ENCODE measurements at regions not wholly inside any gene's neighbourhood (a gene's known extent, or its start where the extent isn't known, plus 50 kb on each side); places are given as distances from the start of the nearest gene placed in this dataset.

DNA sequence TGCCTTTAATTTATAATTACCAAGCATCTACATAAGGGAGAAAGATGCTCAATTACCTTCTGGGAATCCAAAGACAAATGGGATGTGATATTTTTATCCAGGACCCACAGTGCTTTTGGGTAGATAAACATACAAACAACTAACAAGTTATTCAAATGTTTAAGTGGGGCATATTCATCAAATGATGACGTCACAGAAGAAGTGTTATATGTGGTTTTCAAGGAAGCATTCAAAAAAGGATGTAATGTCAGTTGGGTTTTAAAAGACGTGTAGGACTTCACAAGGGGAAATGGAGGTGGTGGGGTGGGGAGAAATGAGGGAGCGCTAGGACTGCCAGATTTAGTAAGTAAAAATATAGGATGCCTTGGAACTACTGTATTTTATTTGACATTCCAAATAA, 915.9 kb downstream of the KCNA4 start:
- no peaks in the 10 kb centered on the region for H3F3A ChIP-seq (ENCODE audit: control insufficient read depth, insufficient read depth)

DNA sequence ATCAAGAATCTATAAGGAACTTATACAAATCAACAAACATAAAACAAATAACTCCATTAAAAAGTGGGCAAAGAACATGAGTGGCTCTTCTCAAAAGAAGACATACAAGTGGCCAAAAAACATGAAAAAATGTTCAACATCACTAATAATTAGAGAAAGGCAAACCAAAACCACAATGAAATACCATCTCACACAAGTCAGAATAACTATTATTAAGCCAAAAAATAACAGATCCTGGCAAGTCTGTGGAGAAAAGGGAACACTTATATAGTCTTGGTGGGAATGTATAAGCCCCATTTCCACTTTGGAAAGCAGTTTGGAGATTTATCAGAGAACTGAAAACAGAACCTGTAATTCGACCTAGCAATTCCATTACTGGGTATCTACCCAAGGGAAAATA, 921.0 kb downstream of the KCNA4 start:
- Histone ChIP-seq H3K4me1 (ENCODE audit: control insufficient read depth, low read length) (no peaks in the 10 kb centered on the region), H3K4me2 (ENCODE audit: low read length) (no peak overlapping the region), H3K27ac (ENCODE audit: low read depth, low read length) (no peak overlapping the region), H3K4me3 (ENCODE audit: low read length) (no peak overlapping the region), H3K27me3 (ENCODE audit: control insufficient read depth, low read length) (no peaks in the 10 kb centered on the region), H3K36me3 (ENCODE audit: control insufficient read depth, low read length) (no peaks in the 10 kb centered on the region), H3F3A (ENCODE audit: control insufficient read depth, insufficient read depth) (no peaks in the 10 kb centered on the region), H3K9me3 (ENCODE audit: control insufficient read depth, insufficient read depth, low read length) (no peaks in the 10 kb centered on the region), H3K79me2 (ENCODE audit: control insufficient read depth, low read length) (no peaks in the 10 kb centered on the region), H4K20me1 (ENCODE audit: control insufficient read depth, insufficient read depth, low read depth, low read length) (no peaks in the 10 kb centered on the region), H3K9me2 (replicated peaks; ENCODE audit: control insufficient read depth, low read length) (no peaks in the 10 kb centered on the region)
- TF ChIP-seq, protein P1, sequence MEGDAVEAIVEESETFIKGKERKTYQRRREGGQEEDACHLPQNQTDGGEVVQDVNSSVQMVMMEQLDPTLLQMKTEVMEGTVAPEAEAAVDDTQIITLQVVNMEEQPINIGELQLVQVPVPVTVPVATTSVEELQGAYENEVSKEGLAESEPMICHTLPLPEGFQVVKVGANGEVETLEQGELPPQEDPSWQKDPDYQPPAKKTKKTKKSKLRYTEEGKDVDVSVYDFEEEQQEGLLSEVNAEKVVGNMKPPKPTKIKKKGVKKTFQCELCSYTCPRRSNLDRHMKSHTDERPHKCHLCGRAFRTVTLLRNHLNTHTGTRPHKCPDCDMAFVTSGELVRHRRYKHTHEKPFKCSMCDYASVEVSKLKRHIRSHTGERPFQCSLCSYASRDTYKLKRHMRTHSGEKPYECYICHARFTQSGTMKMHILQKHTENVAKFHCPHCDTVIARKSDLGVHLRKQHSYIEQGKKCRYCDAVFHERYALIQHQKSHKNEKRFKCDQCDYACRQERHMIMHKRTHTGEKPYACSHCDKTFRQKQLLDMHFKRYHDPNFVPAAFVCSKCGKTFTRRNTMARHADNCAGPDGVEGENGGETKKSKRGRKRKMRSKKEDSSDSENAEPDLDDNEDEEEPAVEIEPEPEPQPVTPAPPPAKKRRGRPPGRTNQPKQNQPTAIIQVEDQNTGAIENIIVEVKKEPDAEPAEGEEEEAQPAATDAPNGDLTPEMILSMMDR (IDR thresholded peaks at IDR 0.05; ENCODE audit: low read depth, low read length, poor library complexity, severe bottlenecking) = no peak
- TF ChIP-seq EZH2phosphoT487 (IDR thresholded peaks at IDR 0.05; ENCODE audit: borderline replicate concordance, low read length) = no peak

More for the DNA sequence above, 915.9 kb downstream of the KCNA4 start:
- Histone ChIP-seq H3K27me3 (ENCODE audit: control insufficient read depth, low read length) (no peaks in the 10 kb centered on the region), H3K9me3 (ENCODE audit: control insufficient read depth, insufficient read depth, low read length) (no peaks in the 10 kb centered on the region), H3K4me3 (ENCODE audit: low read length) (no peak overlapping the region), H3K36me3 (ENCODE audit: control insufficient read depth, low read length) (no peaks in the 10 kb centered on the region), H3K9me2 (replicated peaks; ENCODE audit: control insufficient read depth, low read length) (no peaks in the 10 kb centered on the region), H3K79me2 (ENCODE audit: control insufficient read depth, low read length) (no peaks in the 10 kb centered on the region), H3K4me1 (ENCODE audit: control insufficient read depth, low read length) (no peaks in the 10 kb centered on the region), H3K4me2 (ENCODE audit: low read length) (no peak overlapping the region), H4K20me1 (ENCODE audit: control insufficient read depth, insufficient read depth, low read depth, low read length) (no peaks in the 10 kb centered on the region), H3K27ac (ENCODE audit: low read depth, low read length) (no peak overlapping the region)
- TF ChIP-seq, protein P1 (IDR thresholded peaks at IDR 0.05; ENCODE audit: low read depth, low read length, poor library complexity, severe bottlenecking) = no peak
- TF ChIP-seq EZH2phosphoT487 (IDR thresholded peaks at IDR 0.05; ENCODE audit: borderline replicate concordance, low read length) = no peak

DNA sequence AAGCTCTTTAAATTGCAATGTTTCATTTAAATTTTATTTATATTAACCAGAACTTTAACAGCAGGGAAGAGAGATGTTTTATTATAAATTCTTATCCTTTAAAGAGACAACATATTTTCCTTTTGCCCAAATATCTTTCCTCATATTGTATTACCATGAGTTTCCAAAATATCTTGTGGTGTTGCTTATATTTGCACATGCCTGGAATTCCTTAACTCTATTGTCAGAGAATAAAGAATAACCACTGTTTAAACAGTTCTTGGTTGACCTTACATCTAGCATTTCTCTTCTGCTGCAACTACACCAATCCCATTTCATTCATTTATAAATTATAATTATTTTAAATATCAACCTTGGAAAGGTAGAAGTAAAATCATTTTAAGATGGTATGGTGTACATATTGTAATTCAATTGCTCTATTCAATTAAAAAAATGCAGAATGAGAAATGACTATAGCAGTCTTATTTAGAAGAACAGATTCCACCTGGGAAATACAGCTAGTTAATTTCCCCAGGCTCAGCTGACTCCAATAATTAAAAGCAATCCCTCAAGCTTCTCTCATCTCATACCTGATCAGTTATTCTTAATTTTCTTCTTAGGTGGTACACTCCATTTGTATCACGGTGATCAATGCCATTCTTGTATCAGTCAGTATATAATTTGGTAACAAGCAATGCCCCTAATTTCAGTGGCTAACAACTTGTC, 923.3 kb downstream of the KCNA4 start:
- H3K4me3 ChIP-seq (ENCODE audit: low read length) = no peak overlapping the region
- TF ChIP-seq EZH2phosphoT487 (IDR thresholded peaks at IDR 0.05; ENCODE audit: borderline replicate concordance, low read length) = no peak
- TF ChIP-seq, protein P1 (IDR thresholded peaks at IDR 0.05; ENCODE audit: low read depth, low read length, poor library complexity, severe bottlenecking) = no peak
- no peak overlapping the region for H3K4me2 ChIP-seq (ENCODE audit: low read length)
- no peaks in the 10 kb centered on the region for H3K27me3 ChIP-seq (ENCODE audit: control insufficient read depth, low read length)
- H3K27ac ChIP-seq (ENCODE audit: low read depth, low read length) = no peak overlapping the region
- no peaks in the 10 kb centered on the region for H3K79me2 ChIP-seq (ENCODE audit: control insufficient read depth, low read length)
- no peaks in the 10 kb centered on the region for H3K9me3 ChIP-seq (ENCODE audit: control insufficient read depth, insufficient read depth, low read length)
- H4K20me1 ChIP-seq (ENCODE audit: control insufficient read depth, insufficient read depth, low read depth, low read length) = no peaks in the 10 kb centered on the region
- no peaks in the 10 kb centered on the region for H3K4me1 ChIP-seq (ENCODE audit: control insufficient read depth, low read length)
- H3K36me3 ChIP-seq (ENCODE audit: control insufficient read depth, low read length) = no peaks in the 10 kb centered on the region
- no peaks in the 10 kb centered on the region for H3F3A ChIP-seq (ENCODE audit: control insufficient read depth, insufficient read depth)
- no peaks in the 10 kb centered on the region for H3K9me2 ChIP-seq (replicated peaks; ENCODE audit: control insufficient read depth, low read length)

All from DOHH2 (cell line).